ENCODE measurements at regions not wholly inside any gene's neighbourhood (a gene's known extent, or its start where the extent isn't known, plus 50 kb on each side); places are given as distances from the start of the nearest gene placed in this dataset.

DNA sequence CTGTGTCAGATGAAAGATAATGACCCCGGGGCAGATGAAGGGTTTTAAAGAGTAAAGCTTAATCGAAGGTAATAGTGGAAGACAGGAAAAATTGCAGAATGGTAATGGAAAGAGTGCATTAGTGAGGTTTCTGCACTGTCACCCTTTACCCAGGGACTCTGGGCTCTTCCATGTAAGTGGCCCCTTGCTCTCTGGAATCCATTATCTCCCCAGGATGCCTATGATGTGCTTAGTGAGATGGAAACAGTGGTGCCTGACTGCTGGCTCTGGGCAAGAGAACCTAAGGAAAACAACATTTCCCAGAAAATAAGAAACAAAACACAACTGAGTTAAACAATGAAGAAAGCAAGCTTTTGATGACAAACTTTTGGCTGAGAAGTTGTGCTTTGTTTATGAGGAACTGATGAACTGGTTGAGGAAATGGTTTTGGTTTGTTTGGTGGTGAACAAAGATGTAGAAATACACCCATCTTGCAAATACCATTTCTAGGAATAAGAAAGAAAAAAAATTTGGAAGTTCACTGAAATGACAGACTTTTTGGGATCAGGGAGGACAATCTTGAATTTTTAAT, 119.9 kb upstream of the RASGRP1 start:
- ChIA-PET POLR2A (no interaction called here), CTCF (interaction anchor here (0.6 to 3.2 kb wide), 25 partner anchors 10 to 721 kb away, joined by 3 to 36 read pairs (median 4); partner anchors contain the start of genes FAM98B and RASGRP1)
- no peak for DNase-seq (ENCODE audit: low read depth in 1 of 2, low spot score in 1 of 2)
- FAIRE-seq = no peak
- no peaks in the 10 kb centered on the region for H3K9me3 ChIP-seq
- H3K4me2 ChIP-seq = no peak overlapping the region
- H3K4me3 ChIP-seq = no peak overlapping the region
- TF ChIP-seq, protein P1, sequence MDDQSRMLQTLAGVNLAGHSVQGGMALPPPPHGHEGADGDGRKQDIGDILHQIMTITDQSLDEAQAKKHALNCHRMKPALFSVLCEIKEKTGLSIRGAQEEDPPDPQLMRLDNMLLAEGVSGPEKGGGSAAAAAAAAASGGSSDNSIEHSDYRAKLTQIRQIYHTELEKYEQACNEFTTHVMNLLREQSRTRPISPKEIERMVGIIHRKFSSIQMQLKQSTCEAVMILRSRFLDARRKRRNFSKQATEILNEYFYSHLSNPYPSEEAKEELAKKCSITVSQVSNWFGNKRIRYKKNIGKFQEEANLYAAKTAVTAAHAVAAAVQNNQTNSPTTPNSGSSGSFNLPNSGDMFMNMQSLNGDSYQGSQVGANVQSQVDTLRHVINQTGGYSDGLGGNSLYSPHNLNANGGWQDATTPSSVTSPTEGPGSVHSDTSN (IDR thresholded peaks at IDR 0.05) = no peak
- TF ChIP-seq ZFP36 (IDR thresholded peaks at IDR 0.05; ENCODE audit: borderline replicate concordance, partially characterized antibody) (no peak), HOXB13 (CRISPR knock-in tag; IDR thresholded peaks at IDR 0.05; ENCODE audit: low read depth) (no peak), CBX2 (IDR thresholded peaks at IDR 0.05; ENCODE audit: borderline replicate concordance, low read depth) (no peak), KDM5A (IDR thresholded peaks at IDR 0.05) (no peak), ZC3H11A (IDR thresholded peaks at IDR 0.05) (no peak), JUNB (IDR thresholded peaks at IDR 0.05) (no peak), FOXS1 (CRISPR knock-in tag; IDR thresholded peaks at IDR 0.05) (no peak), RCOR1 (IDR thresholded peaks at IDR 0.05; ENCODE audit: low read depth, low read length) (no peak), RARB (CRISPR knock-in tag; IDR thresholded peaks at IDR 0.05) (no peak), EHMT2 (IDR thresholded peaks at IDR 0.05; ENCODE audit: low read depth) (no peak), GATA3 (IDR thresholded peaks at IDR 0.05; ENCODE audit: borderline replicate concordance) (no peak), EHF (CRISPR knock-in tag; IDR thresholded peaks at IDR 0.05) (no peak)
- TF ChIP-seq, protein P2, sequence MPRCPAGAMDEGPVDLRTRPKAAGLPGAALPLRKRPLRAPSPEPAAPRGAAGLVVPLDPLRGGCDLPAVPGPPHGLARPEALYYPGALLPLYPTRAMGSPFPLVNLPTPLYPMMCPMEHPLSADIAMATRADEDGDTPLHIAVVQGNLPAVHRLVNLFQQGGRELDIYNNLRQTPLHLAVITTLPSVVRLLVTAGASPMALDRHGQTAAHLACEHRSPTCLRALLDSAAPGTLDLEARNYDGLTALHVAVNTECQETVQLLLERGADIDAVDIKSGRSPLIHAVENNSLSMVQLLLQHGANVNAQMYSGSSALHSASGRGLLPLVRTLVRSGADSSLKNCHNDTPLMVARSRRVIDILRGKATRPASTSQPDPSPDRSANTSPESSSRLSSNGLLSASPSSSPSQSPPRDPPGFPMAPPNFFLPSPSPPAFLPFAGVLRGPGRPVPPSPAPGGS (IDR thresholded peaks at IDR 0.05) = no peak
- TF ChIP-seq, protein P3, sequence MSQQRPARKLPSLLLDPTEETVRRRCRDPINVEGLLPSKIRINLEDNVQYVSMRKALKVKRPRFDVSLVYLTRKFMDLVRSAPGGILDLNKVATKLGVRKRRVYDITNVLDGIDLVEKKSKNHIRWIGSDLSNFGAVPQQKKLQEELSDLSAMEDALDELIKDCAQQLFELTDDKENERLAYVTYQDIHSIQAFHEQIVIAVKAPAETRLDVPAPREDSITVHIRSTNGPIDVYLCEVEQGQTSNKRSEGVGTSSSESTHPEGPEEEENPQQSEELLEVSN (IDR thresholded peaks at IDR 0.05; ENCODE audit: borderline replicate concordance, low read depth) = no peak
- WGBS (ENCODE audit: missing lambda C conversion rate) = 0% methylated on average over 2 of the region's 2 CpGs
- H3K27ac ChIP-seq = no peak overlapping the region
- ATAC-seq = no peak
- H3K4me1 ChIP-seq = no peaks in the 10 kb centered on the region

DNA sequence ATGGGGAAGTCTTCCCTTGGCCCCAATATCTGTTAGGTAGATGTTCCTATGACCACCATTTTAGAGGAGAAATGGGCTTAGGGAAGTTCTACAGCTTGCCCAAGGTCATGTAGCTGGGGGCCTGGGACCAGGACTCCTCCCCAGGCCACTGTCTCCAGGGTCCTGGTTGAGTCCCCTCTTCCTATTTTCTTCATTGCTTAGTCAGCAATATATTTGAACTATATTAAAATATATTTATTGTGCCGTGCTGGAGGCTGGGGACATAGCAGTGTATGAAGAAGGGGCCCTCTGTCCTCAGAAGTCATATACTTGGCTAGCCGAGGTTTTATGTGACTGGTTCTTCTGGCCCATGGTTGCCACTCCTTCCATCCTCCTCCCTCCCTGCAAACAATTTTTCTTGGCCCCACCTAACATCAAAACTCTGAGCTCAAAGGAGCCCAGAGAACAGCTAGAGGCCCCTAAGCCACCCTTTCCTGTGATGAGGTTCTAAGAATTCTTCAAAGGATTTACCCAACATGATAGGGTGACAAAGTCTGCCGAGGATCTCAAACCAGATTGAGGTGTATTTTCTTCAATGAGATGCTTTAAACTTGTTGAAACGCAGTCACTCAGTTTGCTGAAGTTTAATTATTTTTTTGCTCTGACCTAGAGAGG, 121.2 kb upstream of the RASGRP1 start:
- DNase-seq (ENCODE audit: low read depth in 1 of 2, low spot score in 1 of 2) (no peak), ATAC-seq (no peak), FAIRE-seq (no peak)
- POLR2A ChIA-PET = no interaction called here
- Histone ChIP-seq H3K4me3 (no peak overlapping the region), H3K4me2 (no peak overlapping the region), H3K27ac (no peak overlapping the region), H3K9me3 (no peaks in the 10 kb centered on the region), H3K4me1 (no peaks in the 10 kb centered on the region)
- CTCF ChIA-PET = interaction anchor here (6.2 kb wide), 1 partner anchor 122 kb away, joined by 40 read pairs; the partner anchor contains the start of gene RASGRP1
- TF ChIP-seq MAFK (IDR thresholded peaks at IDR 0.05; ENCODE audit: partially characterized antibody) (peak; percentile 61), HOXA7 (CRISPR knock-in tag; IDR thresholded peaks at IDR 0.05) (no peak), EP300 (IDR thresholded peaks at IDR 0.05) (no peak), MYC (IDR thresholded peaks at IDR 0.05; ENCODE audit: borderline replicate concordance, low read length) (no peak), EHMT2 (IDR thresholded peaks at IDR 0.05; ENCODE audit: low read depth) (no peak), JUNB (IDR thresholded peaks at IDR 0.05) (no peak), CBX8 (IDR thresholded peaks at IDR 0.05) (no peak), BHLHE40 (IDR thresholded peaks at IDR 0.05; ENCODE audit: low read depth, low read length) (no peak)
- WGBS (ENCODE audit: missing lambda C conversion rate) = 85% methylated on average over 4 of the region's 4 CpGs

DNA sequence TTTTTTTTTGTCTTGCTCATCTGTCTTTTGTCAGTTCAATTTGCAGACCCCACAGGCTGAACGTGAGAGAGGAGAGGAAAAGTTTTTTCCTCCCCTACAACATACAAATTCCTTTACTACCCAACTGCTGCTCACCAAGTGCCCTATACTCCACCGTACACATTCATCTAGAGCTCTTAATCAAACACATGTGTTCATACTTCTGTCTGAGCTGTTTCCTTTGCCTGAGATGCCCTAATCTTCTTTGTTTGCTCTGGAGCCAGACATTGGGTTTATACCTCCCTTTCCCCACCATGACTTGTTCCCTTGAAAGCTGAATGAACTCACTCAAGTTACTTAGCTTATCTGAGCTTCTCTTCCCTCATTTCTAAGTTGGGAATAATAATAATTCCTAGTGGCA, 122.7 kb upstream of the RASGRP1 start:
- CTCF ChIA-PET = interaction anchor here (0.6 to 6.2 kb wide), 8 partner anchors 11 to 1074 kb away, joined by 3 to 50 read pairs (median 4); partner anchors contain the start of gene RASGRP1
- H3K4me3 ChIP-seq = no peak overlapping the region
- DNase-seq (ENCODE audit: low read depth in 1 of 2, low spot score in 1 of 2) = no peak
- no peaks in the 10 kb centered on the region for H3K9me3 ChIP-seq
- WGBS (ENCODE audit: missing lambda C conversion rate) = 27% methylated on average over 2 of the region's 2 CpGs
- H3K4me1 ChIP-seq = no peaks in the 10 kb centered on the region
- no peak overlapping the region for H3K27ac ChIP-seq
- POLR2A ChIA-PET = no interaction called here
- no peak overlapping the region for H3K4me2 ChIP-seq
- no peak for FAIRE-seq
- no peak for TF ChIP-seq FOSL2 (IDR thresholded peaks at IDR 0.05)
- no peak for TF ChIP-seq FOSL2 (CRISPR knock-in tag; IDR thresholded peaks at IDR 0.05)
- no peak for TF ChIP-seq RFX5 (IDR thresholded peaks at IDR 0.05)
- TF ChIP-seq PHF8 (IDR thresholded peaks at IDR 0.05; ENCODE audit: borderline replicate concordance, low read depth) = no peak
- TF ChIP-seq MYC (IDR thresholded peaks at IDR 0.05; ENCODE audit: borderline replicate concordance, low read length) = no peak
- TF ChIP-seq CBX2 (IDR thresholded peaks at IDR 0.05; ENCODE audit: borderline replicate concordance, low read depth) = no peak
- TF ChIP-seq FOSB (CRISPR knock-in tag; IDR thresholded peaks at IDR 0.05) = no peak
- no peak for TF ChIP-seq KDM5A (IDR thresholded peaks at IDR 0.05)
- TF ChIP-seq ZFP36 (IDR thresholded peaks at IDR 0.05; ENCODE audit: borderline replicate concordance, partially characterized antibody) = no peak
- TF ChIP-seq, protein P2 (IDR thresholded peaks at IDR 0.05) = no peak
- TF ChIP-seq TFCP2L1 (CRISPR knock-in tag; IDR thresholded peaks at IDR 0.05) = no peak
- ATAC-seq = no peak

All from A549 (cell line).